ENCODE measurements at regions not wholly inside any gene's neighbourhood (a gene's known extent, or its start where the extent isn't known, plus 50 kb on each side); places are given as distances from the start of the nearest gene placed in this dataset.
"Not testable (repeated sequence)": the region's sequence is repeated elsewhere in the genome, so short reads cannot be mapped to it uniquely, and the experiment has no call there.

GRCh38 chr11:69898123-69898522, 78.9 kb upstream of the FGF3 start:
- DNase-seq (ENCODE audit: insufficient read length) (no peak), FAIRE-seq (no peak)
- TF ChIP-seq POLR2AphosphoS5 (IDR thresholded peaks at IDR 0.05; ENCODE audit: low read depth, low read length) (no peak), POLR2A (IDR thresholded peaks at IDR 0.05; ENCODE audit: low read depth, low read length) (no peak), TAF1 (IDR thresholded peaks at IDR 0.05; ENCODE audit: borderline replicate concordance, low read depth, low read length) (no peak)

- no peak for DNase-seq (ENCODE audit: insufficient read length)
- FAIRE-seq, result no peak
- TF ChIP-seq POLR2AphosphoS5 (IDR thresholded peaks at IDR 0.05; ENCODE audit: low read depth, low read length), result no peak
- TF ChIP-seq TAF1 (IDR thresholded peaks at IDR 0.05; ENCODE audit: borderline replicate concordance, low read depth, low read length), result no peak
- no peak for TF ChIP-seq POLR2A (IDR thresholded peaks at IDR 0.05; ENCODE audit: low read depth, low read length)
Observed at GRCh38 chr11:69899957-69900821, 81.0 kb upstream of the FGF3 start.

DNA sequence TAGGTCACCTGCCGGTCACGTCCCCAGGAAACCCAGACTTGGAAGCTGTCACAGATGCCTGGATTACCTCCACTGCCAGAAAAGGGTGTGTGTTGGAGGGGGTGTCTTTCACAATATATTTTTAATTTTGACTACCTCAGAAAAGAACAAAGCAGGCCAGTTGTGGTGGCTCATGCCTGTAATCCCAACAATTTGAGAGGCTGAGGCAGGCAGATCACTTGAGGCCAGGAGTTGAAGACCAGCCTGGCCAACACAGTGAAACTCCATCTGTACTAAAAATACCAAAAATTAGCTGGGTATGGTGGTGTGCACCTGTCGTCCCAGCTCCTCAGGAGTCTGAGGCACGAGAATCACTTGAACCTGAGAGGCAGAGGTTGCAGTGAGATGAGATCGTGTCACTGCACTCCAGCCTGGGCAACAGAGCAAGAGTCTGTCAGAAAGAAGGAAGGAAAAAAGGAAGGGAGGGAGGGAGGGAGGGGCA, 81.6 kb upstream of the FGF3 start:
- not testable (repeated sequence) for DNase-seq (ENCODE audit: insufficient read length); FAIRE-seq

- TF ChIP-seq POLR2AphosphoS5 (IDR thresholded peaks at IDR 0.05; ENCODE audit: low read depth, low read length), result no peak
- no peak for TF ChIP-seq POLR2A (IDR thresholded peaks at IDR 0.05; ENCODE audit: low read depth, low read length)
- TF ChIP-seq TAF1 (IDR thresholded peaks at IDR 0.05; ENCODE audit: borderline replicate concordance, low read depth, low read length), result no peak
- DNase-seq (ENCODE audit: insufficient read length) (no peak), FAIRE-seq (no peak)
Observed at GRCh38 chr11:69902337-69902736, 83.1 kb upstream of the FGF3 start.

GRCh38 chr11:69903211-69903610, 84.0 kb upstream of the FGF3 start:
- TF ChIP-seq TAF1 (IDR thresholded peaks at IDR 0.05; ENCODE audit: borderline replicate concordance, low read depth, low read length), result no peak
- TF ChIP-seq POLR2AphosphoS5 (IDR thresholded peaks at IDR 0.05; ENCODE audit: low read depth, low read length), result no peak
- no peak for TF ChIP-seq POLR2A (IDR thresholded peaks at IDR 0.05; ENCODE audit: low read depth, low read length)
- no peak for DNase-seq (ENCODE audit: insufficient read length)
- FAIRE-seq, result no peak

- FAIRE-seq, result no peak
Observed at GRCh38 chr11:69904161-69904973, 85.2 kb upstream of the FGF3 start.

DNA sequence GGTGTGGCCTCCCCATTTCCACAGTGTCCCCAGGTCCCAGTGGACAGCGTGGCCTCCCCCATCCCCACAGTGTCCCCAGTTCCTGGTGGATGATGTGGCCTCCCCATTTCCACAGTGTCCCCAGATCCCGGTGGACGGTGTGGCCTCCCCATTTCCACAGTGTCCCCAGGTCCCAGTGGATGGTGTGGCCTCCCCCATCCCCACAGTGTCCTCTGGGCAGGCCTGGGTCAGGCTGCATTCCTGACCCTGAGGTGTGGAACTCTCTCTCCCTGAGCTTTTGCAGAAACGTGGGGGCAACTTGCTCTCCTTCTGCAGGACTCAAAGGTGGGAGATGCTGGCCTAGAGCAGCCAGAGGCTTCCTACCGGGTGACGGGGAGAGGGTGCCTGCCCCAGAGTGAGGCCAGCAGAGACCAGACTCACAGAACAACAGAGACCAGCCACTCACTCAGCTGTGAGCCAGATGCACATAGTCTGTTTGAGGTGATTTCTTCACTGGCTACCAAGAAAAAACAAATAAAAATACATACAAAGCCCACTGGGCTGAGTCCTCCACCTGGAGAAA, 85.8 kb upstream of the FGF3 start:
- FAIRE-seq (no peak), DNase-seq (ENCODE audit: insufficient read length) (no peak)
- TF ChIP-seq POLR2A (IDR thresholded peaks at IDR 0.05; ENCODE audit: low read depth, low read length) (no peak), TAF1 (IDR thresholded peaks at IDR 0.05; ENCODE audit: borderline replicate concordance, low read depth, low read length) (no peak), POLR2AphosphoS5 (IDR thresholded peaks at IDR 0.05; ENCODE audit: low read depth, low read length) (no peak)

More at GRCh38 chr11:69904161-69904973, 85.2 kb upstream of the FGF3 start:
- no peak for TF ChIP-seq POLR2A (IDR thresholded peaks at IDR 0.05; ENCODE audit: low read depth, low read length)
- no peak for TF ChIP-seq TAF1 (IDR thresholded peaks at IDR 0.05; ENCODE audit: borderline replicate concordance, low read depth, low read length)
- TF ChIP-seq POLR2AphosphoS5 (IDR thresholded peaks at IDR 0.05; ENCODE audit: low read depth, low read length), result no peak
- no peak for DNase-seq (ENCODE audit: insufficient read length)

DNA sequence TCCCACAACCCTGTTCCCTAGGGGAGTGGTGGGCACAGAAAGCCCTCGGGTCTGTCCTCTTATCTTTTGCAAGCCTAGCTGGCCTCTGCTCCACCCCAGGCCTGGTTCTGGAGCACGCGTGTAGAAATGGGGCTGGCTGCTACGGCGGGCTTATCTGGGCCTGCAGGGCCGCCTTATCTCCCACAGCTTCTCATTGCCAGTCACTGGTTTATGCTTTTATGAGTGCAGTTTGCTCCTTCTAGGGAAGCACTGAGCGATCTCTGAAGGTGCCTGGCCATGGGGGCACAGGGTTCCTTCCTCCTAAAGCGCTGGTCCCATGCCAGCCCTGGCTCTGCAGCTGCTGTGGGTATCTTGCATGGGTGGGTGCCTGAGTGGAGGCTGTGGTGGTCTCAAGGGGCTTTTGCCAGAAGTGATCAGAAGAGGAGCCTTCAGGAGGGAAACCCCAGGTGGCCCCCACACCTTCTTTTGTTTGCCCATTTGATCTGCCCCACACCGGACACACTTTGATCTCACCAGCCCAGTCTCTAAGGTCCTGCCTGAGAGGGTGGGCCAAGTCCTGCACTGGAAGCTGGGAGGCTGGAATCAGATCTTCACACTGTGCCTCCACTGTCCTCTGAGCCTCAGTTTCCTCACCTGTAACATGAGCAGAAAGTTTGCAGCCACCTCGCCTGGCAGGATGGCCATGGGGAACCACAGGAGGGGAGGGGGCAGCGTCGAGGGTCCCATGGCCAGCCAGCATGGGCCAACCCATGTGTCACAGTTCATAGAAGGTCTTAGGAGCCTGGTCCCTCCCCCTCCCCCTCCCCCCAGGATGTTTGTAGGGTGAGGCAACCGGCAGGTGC, 86.6 kb upstream of the FGF3 start:
- FAIRE-seq, result no peak

DNA sequence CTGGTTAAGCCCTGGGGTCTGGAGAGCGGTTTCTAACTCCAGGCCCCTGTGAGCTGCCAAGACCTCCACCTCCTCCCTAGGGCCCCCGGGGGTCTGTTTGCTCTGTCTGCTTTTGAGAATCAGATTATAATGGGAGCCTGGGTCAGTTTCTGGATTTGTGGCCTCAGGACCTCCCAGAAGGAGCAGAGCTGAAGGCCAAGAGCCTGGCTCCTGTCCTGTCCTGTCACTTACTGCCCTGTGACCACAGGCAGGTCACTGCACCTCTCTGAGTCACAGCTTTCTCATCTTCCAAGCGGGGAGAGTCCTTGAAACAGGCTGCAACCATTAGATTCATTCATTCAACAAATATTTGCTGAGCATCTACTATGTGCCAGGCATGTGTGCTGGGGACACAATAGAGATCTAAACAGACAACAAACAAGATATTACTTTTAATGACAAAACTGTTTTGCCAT, 87.3 kb upstream of the FGF3 start:
- FAIRE-seq (no peak), DNase-seq (ENCODE audit: insufficient read length) (no peak)
- no peak for TF ChIP-seq POLR2A (IDR thresholded peaks at IDR 0.05; ENCODE audit: low read depth, low read length)
- TF ChIP-seq TAF1 (IDR thresholded peaks at IDR 0.05; ENCODE audit: borderline replicate concordance, low read depth, low read length), result no peak
- no peak for TF ChIP-seq POLR2AphosphoS5 (IDR thresholded peaks at IDR 0.05; ENCODE audit: low read depth, low read length)

More for the DNA sequence above, 86.6 kb upstream of the FGF3 start:
- DNase-seq (ENCODE audit: insufficient read length), result no peak
- TF ChIP-seq POLR2AphosphoS5 (IDR thresholded peaks at IDR 0.05; ENCODE audit: low read depth, low read length) (no peak), TAF1 (IDR thresholded peaks at IDR 0.05; ENCODE audit: borderline replicate concordance, low read depth, low read length) (no peak), POLR2A (IDR thresholded peaks at IDR 0.05; ENCODE audit: low read depth, low read length) (no peak)

GRCh38 chr11:69907611-69908010, 88.4 kb upstream of the FGF3 start:
- DNase-seq (ENCODE audit: insufficient read length), result no peak
- FAIRE-seq, result no peak
- no peak for TF ChIP-seq POLR2A (IDR thresholded peaks at IDR 0.05; ENCODE audit: low read depth, low read length)
- no peak for TF ChIP-seq TAF1 (IDR thresholded peaks at IDR 0.05; ENCODE audit: borderline replicate concordance, low read depth, low read length)
- TF ChIP-seq POLR2AphosphoS5 (IDR thresholded peaks at IDR 0.05; ENCODE audit: low read depth, low read length), result no peak
